Activated T-cell treated with anti-CD3 and anti-CD28 coated beads, Interleukin-2, amount 50 U/mL, for 72 hours (primary cell): ENCODE measurements at regions not wholly inside any gene's neighbourhood (a gene's known extent, or its start where the extent isn't known, plus 50 kb on each side); places are given as distances from the start of the nearest gene placed in this dataset.

ENCODE experiments used
- ATAC-seq, 2 donors: fragments of 150-1000 bp; cut with Tn5 transposase; replicated peaks in 1 of 2; 2 replicates each; pipeline ENCODE4 v1.10.0; 2021; ENCODE audit warnings: moderate library complexity in 2 of 2, mild to moderate bottlenecking in 1 of 2
- DNase-seq, 2 donors: peaks; one replicate each; pipeline ENCODE4 v3.0.0; 2021 to 2022; ENCODE audit warnings: mixed read lengths in 1 of 2
- H3K27ac Mint-ChIP-seq: one replicate; pipeline ENCODE4 v1.8.0; 2022; ENCODE audit warnings: mild to moderate bottlenecking, moderate library complexity, mixed read lengths
- H3K27me3 Mint-ChIP-seq: one replicate; pipeline ENCODE4 v1.8.0; 2022; ENCODE audit warnings: low read depth, mixed read lengths
- H3K36me3 Mint-ChIP-seq, 2 donors: one replicate each; pipeline ENCODE4 v1.8.0; 2022; ENCODE audit warnings: mixed read lengths in 2 of 2, mild to moderate bottlenecking in 1 of 2; ENCODE audit not compliant: insufficient read depth in 2 of 2
- H3K4me1 Mint-ChIP-seq: one replicate; pipeline ENCODE4 v1.8.0; 2022; ENCODE audit warnings: low read depth, mixed read lengths
- H3K4me3 Mint-ChIP-seq, 2 donors: one replicate each; pipeline ENCODE4 v1.8.0; 2022; ENCODE audit warnings: mild to moderate bottlenecking in 2 of 2, mixed read lengths in 2 of 2, moderate library complexity in 2 of 2
- H3K9me3 Mint-ChIP-seq, 2 donors: one replicate each; pipeline ENCODE4 v1.8.0; 2022; ENCODE audit warnings: mixed read lengths in 2 of 2

DNA sequence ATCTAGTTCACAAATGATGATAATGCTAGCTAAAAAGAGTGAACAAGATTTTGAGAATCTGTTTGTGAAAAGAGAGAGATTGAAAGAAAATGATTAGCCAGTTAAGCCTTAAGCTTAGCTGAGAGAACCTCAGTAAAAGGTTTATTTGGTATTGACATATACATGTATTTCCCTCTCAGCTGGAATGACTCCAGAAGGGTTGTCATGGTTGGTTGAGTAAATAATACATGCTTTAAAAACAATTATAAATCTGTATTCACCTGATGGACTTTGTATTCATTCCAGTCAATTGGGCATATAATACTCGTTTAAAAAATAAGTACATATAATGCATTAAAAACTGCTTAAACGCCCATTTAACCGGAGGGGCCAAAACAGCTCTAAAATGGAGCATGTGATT, 181.4 kb downstream of the GRB14 start:
- ATAC-seq = no peak
- H3K27me3 Mint-ChIP-seq = no peaks in the 10 kb centered on the region
- DNase-seq = no peak
- H3K27ac Mint-ChIP-seq = no peak overlapping the region
- H3K9me3 Mint-ChIP-seq = peaks cover 0 to 2% of the 10 kb centered on the region in 2 donors
- no peak overlapping the region for H3K4me3 Mint-ChIP-seq
- H3K4me1 Mint-ChIP-seq = no peaks in the 10 kb centered on the region
- H3K36me3 Mint-ChIP-seq = no peaks in the 10 kb centered on the region

DNA sequence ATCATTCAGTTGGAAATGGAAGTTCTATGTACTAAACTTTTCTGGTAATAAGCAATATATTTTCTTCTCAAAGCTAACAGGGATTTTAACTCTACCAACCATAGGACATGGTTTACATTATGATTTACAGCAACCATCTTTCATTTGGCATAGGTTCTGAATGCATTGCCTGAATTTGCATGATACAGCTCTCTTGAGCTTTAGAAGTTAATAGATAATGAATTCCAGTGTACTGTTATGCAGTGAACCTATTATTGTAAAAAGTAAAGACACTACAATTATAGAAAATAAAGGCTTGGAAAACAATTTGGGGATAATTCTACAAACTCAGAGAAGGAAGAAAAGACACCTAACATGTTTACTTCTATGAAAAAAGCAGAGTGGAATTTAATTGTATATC, 182.0 kb downstream of the GRB14 start:
- Mint-ChIP-seq H3K4me3 (no peak overlapping the region), H3K4me1 (no peaks in the 10 kb centered on the region), H3K9me3 (peaks cover 0 to 2% of the 10 kb centered on the region in 2 donors), H3K27ac (no peak overlapping the region), H3K27me3 (no peaks in the 10 kb centered on the region), H3K36me3 (no peaks in the 10 kb centered on the region)
- no peak for DNase-seq
- no peak for ATAC-seq

DNA sequence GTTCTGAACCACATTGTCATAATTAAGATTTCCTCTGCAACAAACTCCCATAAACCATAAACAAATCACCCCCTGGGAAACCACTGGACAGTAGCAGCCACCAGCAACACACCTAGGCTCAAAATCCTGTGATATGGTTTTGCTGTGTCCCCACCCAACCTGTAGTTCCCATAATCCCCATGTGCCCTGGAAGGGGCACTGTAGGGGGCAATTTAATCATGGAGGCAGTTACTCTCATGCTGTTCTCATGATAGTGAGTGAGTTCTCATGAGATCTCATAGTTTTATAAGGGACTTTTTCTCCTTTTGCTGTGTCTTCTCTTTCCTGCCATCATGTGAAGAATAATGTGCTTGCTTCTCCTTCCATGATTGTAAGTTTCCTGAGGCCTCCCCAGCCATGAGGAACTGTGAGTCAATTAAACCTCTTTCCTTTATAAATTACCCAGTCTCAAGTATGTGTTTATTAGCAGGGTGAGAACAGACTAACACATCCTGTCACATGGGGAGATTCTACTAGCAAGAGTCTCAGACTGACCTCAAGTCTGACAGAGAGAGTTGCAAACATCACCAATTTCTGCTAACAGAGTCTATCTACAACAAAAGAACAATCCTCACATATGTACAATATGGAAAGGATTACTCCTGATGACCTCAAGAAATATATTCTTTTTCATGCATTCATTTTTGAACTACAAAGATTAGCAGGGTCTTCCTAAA, 182.6 kb downstream of the GRB14 start:
- Mint-ChIP-seq H3K9me3 (peaks cover 0 to 2% of the 10 kb centered on the region in 2 donors), H3K27ac (no peak overlapping the region), H3K4me1 (no peaks in the 10 kb centered on the region), H3K27me3 (no peaks in the 10 kb centered on the region), H3K36me3 (no peaks in the 10 kb centered on the region), H3K4me3 (no peak overlapping the region)
- DNase-seq (no peak), ATAC-seq (no peak)

DNA sequence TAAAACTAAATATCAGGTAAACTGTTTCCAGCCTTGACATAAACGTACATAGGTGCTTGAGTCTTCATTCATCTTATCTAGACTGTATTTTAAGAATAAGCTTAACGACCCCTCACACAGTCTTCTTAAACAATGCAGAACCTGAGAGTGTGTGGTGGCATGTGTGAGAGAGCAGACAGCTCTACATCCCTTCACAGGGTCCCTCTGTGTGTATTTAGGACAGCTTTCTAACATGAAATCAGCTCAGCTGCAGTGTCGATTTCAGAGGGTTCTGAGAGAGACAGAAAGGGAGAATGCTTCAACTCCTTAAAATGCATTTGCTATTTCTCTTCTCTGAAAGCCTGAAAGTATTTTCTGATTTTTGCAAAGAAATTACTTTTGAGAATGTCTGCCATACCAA, 185.2 kb downstream of the GRB14 start:
- no peak overlapping the region for H3K4me3 Mint-ChIP-seq
- H3K4me1 Mint-ChIP-seq = no peaks in the 10 kb centered on the region
- H3K9me3 Mint-ChIP-seq = no peaks in the 10 kb centered on the region
- no peak for DNase-seq
- H3K27me3 Mint-ChIP-seq = no peaks in the 10 kb centered on the region
- no peaks in the 10 kb centered on the region for H3K36me3 Mint-ChIP-seq
- H3K27ac Mint-ChIP-seq = no peak overlapping the region
- no peak for ATAC-seq

DNA sequence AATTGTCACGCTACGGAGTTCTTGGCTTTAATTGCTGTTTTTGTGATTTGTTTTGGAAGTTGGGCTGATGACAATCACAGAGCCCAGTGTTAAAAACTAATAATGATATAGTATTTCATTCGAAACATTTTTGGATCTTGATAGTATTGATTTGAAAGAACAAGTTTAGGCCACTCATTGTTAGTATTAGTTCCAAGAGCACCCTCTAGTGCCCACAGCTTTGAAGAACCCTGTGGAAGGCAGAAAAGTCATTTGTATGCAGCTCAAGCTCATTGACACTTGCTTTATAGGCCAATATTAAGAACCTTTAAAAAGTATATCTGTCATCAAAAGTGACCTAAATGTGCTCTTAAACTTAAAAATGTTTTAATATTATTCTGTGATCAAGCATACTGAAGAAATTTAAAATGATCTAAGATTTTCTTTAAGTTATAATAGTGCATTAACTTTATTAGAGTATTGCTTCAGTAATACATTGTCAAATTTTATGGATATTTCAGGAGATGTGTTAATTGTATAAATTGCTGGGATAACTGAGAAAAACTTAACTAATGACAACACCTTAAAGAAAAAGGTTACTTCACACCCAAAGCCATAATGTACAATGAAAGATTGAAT, 191.0 kb downstream of the GRB14 start:
- Mint-ChIP-seq H3K27ac (no peak overlapping the region), H3K4me1 (no peaks in the 10 kb centered on the region), H3K4me3 (no peak overlapping the region), H3K9me3 (no peaks in the 10 kb centered on the region), H3K27me3 (no peaks in the 10 kb centered on the region), H3K36me3 (no peaks in the 10 kb centered on the region)
- DNase-seq (no peak), ATAC-seq (no peak)

DNA sequence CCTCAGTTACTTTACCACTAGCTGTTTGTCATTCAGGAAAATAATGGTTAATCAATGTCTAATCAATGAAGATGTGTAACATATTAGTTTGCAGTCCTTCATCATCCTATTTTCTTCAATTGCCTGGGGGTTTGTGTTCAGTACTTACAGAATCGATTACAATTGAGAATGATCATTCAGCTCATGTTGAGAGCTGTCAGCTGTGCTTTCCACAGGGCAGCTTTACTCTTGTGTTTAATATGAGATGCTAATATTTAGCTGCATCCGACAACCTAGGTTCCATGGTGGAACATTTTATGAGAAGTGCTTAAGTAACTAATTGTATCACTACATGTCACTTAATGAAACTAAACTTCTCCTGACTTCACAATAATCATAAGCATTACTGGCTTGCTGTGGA, 191.9 kb downstream of the GRB14 start:
- Mint-ChIP-seq H3K4me1 (no peaks in the 10 kb centered on the region), H3K36me3 (no peaks in the 10 kb centered on the region), H3K27me3 (no peaks in the 10 kb centered on the region), H3K9me3 (no peaks in the 10 kb centered on the region), H3K4me3 (no peak overlapping the region), H3K27ac (no peak overlapping the region)
- ATAC-seq = no peak
- DNase-seq = no peak

DNA sequence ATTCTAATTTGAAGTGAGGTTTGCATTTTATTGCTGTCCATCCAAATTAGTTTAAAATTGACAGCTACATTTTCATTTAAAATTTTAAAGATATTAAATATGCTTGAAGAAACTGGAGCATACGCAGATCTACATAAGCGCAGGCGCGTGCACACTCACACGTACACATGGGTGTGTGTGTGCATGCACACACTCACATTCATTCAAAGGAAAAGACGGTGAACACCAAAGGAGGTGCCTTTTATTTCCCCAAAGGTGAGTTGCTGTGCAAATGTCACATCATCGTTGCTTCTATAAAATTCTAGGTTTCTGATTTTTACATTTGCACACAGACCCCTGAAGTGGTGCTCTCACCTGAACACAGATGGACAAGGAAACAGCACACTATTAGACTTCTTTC, 194.2 kb downstream of the GRB14 start:
- Mint-ChIP-seq H3K27me3 (no peaks in the 10 kb centered on the region), H3K4me1 (no peaks in the 10 kb centered on the region), H3K9me3 (no peaks in the 10 kb centered on the region), H3K27ac (no peak overlapping the region), H3K36me3 (no peaks in the 10 kb centered on the region), H3K4me3 (no peak overlapping the region)
- no peak for DNase-seq
- ATAC-seq = no peak

DNA sequence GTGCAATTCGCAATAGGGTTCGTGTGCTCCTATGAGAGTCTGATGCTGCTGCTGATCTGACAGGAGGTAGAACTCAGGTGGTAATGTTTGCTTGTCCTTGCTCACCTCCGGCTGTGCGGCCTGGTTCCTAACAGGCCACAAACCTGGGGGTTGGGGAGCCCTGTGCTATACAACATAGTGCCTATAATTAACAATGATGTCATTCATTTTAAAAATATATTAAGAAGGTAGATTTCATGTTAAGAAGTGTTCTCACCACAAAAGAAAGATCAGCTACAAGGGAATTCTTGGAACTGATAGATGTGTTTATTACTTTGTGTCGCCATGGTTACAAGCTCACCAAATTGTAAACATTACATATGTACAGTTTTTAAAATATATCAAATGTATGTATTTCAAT, 200.5 kb downstream of the GRB14 start:
- Mint-ChIP-seq H3K27ac (no peak overlapping the region), H3K36me3 (no peaks in the 10 kb centered on the region), H3K4me1 (no peaks in the 10 kb centered on the region), H3K4me3 (no peak overlapping the region), H3K9me3 (peaks cover 0 to 2% of the 10 kb centered on the region in 2 donors), H3K27me3 (no peaks in the 10 kb centered on the region)
- DNase-seq (no peak), ATAC-seq (no peak)

DNA sequence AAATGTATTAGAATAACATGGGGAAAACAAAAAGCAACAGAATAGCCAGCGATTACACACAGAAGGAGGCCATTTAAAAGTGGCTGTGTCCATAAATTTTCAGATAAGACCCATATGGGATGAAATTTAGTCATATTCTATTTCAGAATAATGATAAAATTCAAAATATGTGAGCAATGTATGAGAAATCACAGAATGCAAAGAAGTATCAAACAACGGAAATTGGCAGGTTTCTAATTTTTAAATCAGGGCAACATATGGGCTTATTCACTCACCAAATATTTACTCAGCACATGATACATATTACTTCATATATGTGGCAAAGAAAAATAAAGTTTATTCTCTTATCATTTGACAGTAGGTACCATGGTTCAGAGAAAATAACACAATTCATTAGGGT, 208.5 kb downstream of the GRB14 start:
- Mint-ChIP-seq H3K4me1 (no peaks in the 10 kb centered on the region), H3K9me3 (peaks cover 2 to 8% of the 10 kb centered on the region in 2 donors), H3K27me3 (no peaks in the 10 kb centered on the region), H3K27ac (no peak overlapping the region), H3K4me3 (no peak overlapping the region), H3K36me3 (no peaks in the 10 kb centered on the region)
- DNase-seq = no peak
- ATAC-seq = no peak

DNA sequence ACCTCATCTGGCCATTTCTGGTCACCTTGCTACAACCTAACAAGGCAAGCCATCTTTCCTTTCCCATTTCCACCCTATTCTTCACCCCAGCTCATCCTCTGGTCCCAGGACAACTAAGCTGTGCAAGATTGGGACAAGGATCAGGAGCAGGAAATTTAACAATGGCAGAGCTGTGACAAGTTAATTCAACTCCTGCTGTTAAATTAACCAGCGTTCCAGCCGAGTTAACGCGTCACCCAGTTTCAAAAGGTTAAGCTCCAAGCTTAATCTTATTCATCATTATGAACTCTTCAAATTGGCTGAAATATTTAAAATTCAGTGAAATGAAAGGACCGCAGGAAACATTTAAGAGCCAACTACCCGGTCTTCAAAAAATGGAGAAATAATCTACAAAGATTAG, 231.9 kb downstream of the GRB14 start:
- Mint-ChIP-seq H3K27me3 (no peaks in the 10 kb centered on the region), H3K4me1 (no peaks in the 10 kb centered on the region), H3K9me3 (no peaks in the 10 kb centered on the region), H3K27ac (no peak overlapping the region), H3K36me3 (no peaks in the 10 kb centered on the region), H3K4me3 (no peak overlapping the region)
- no peak for DNase-seq
- ATAC-seq = no peak

DNA sequence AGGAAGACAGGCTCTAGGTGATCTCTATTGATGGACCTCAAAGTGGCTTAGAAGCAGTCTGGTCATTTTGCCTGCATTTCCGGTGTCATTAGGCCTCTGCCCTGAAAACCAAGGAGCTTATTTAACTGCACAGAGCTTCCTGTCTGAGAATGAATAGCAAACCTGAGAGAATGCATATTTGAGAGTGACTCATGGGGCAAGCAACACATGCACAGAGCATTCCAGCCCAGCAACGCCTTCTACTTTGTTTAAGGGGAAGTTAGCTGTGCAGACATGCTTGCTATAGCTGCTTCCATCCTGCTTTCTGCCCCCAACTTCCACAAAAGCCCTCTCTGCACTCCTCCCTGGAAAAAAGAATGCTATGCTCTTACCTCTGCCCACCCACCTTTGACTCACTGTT, 232.8 kb downstream of the GRB14 start:
- Mint-ChIP-seq H3K27me3 (no peaks in the 10 kb centered on the region), H3K36me3 (no peaks in the 10 kb centered on the region), H3K9me3 (no peaks in the 10 kb centered on the region), H3K27ac (no peak overlapping the region), H3K4me3 (no peak overlapping the region), H3K4me1 (no peaks in the 10 kb centered on the region)
- ATAC-seq (no peak), DNase-seq (no peak)

DNA sequence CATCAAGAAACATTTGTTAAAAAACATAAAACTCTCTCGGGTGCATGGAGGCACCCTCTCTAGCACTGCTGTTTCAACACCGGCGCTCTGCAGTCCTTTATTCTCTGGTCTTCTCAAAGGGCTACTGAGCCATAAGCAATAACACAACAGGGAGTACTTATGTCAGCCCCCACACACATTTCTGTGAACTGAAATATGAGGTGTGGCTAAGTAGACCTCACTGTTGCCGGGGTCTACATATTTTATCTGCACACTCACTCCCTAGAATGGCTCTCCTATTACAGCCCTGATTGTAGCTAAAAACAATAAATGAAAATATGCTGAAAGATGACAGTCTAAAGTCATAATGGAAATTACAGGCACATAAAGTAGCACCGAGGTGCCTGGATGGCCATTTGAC, 235.1 kb downstream of the GRB14 start:
- Mint-ChIP-seq H3K4me3 (no peak overlapping the region), H3K27me3 (no peaks in the 10 kb centered on the region), H3K4me1 (no peaks in the 10 kb centered on the region), H3K27ac (no peak overlapping the region), H3K9me3 (no peaks in the 10 kb centered on the region), H3K36me3 (no peaks in the 10 kb centered on the region)
- no peak for DNase-seq
- no peak for ATAC-seq

DNA sequence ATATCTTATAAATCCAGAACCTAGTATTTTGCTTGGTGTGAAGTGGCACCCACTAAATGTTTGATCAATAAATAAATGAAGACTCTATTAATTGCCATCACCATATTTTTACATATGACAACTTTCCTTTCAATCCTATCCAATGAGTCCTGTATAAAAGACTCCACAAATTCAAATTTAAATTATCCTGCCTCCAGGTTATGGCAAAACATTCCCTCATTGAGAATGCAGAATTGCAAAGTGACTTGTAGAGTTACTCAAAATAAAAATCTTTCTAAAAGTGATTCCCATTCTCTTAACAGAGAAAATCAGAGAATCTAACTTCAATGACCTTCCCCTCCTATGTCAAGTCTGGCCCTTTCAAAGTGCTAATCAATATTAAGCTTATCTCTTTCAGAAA, 236.8 kb downstream of the GRB14 start:
- Mint-ChIP-seq H3K9me3 (no peaks in the 10 kb centered on the region), H3K4me1 (no peaks in the 10 kb centered on the region), H3K27me3 (no peaks in the 10 kb centered on the region), H3K36me3 (no peaks in the 10 kb centered on the region), H3K27ac (no peak overlapping the region), H3K4me3 (no peak overlapping the region)
- no peak for DNase-seq
- no peak for ATAC-seq

DNA sequence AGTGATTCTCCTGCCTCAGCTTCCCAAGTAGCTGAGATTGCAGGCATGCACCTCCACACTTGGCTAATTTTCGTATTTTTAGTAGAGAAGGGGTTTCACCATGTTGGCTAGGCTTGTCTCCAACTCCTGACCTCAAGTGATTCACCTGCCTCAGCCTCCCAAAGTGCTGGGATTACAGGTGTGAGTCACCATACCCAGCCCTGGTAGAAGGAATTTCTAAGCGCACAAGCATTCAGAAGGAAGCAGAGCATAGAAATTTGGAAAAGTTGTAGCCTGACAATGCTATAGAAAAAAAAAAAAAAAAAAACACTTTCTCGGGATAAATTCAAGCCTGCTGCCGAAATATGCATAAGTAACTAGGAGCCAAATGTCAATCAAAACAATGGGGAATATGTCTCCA, 249.4 kb downstream of the GRB14 start:
- no peak for ATAC-seq
- no peaks in the 10 kb centered on the region for H3K27me3 Mint-ChIP-seq
- no peak for DNase-seq
- peaks cover 0 to 1% of the 10 kb centered on the region in 2 donors for H3K9me3 Mint-ChIP-seq
- no peak overlapping the region for H3K27ac Mint-ChIP-seq
- no peaks in the 10 kb centered on the region for H3K4me1 Mint-ChIP-seq
- no peaks in the 10 kb centered on the region for H3K36me3 Mint-ChIP-seq
- H3K4me3 Mint-ChIP-seq = no peak overlapping the region
